ENCODE measurements at regions not wholly inside any gene's neighbourhood (a gene's known extent, or its start where the extent isn't known, plus 50 kb on each side); places are given as distances from the start of the nearest gene placed in this dataset.

- no peaks in the 10 kb centered on the region for H3K27me3 ChIP-seq (replicated peaks; ENCODE audit: insufficient read depth)
- no peak overlapping the region for H3K4me2 ChIP-seq (ENCODE audit: unreplicated experiment)
- H3K27ac ChIP-seq: no peak overlapping the region
- no peaks in the 10 kb centered on the region for H3K4me1 ChIP-seq (ENCODE audit: insufficient read depth)
- no peaks in the 10 kb centered on the region for H3K9me3 ChIP-seq (ENCODE audit: low read depth)
- no peak for TF ChIP-seq EZH2phosphoT487 (IDR thresholded peaks at IDR 0.05; ENCODE audit: insufficient read depth, low read depth)
- no peak for TF ChIP-seq EZH2 (IDR thresholded peaks at IDR 0.05; ENCODE audit: insufficient read depth, poor library complexity, severe bottlenecking)
- H3K36me3 ChIP-seq (ENCODE audit: low read depth): no peaks in the 10 kb centered on the region
- no peaks in the 10 kb centered on the region for H3K9me2 ChIP-seq (ENCODE audit: insufficient read depth)
- no peak overlapping the region for H3K9ac ChIP-seq
- in situ Hi-C loops (cut with MboI): no loop called here
- H2AFZ ChIP-seq: no peak overlapping the region
- no peak for DNase-seq
- H3F3A ChIP-seq (ENCODE audit: insufficient read depth): no peaks in the 10 kb centered on the region
- no peaks in the 10 kb centered on the region for H4K20me1 ChIP-seq (ENCODE audit: insufficient read depth)
- no peak overlapping the region for H3K4me3 ChIP-seq
- H3K79me2 ChIP-seq (ENCODE audit: insufficient read depth): no peaks in the 10 kb centered on the region
Observed at GRCh38 chr11:16630651-16631050, 107.8 kb upstream of the C11orf58 start.

- Histone ChIP-seq H3K36me3 (ENCODE audit: low read depth) (no peaks in the 10 kb centered on the region), H3K4me2 (ENCODE audit: unreplicated experiment) (no peak overlapping the region), H3F3A (ENCODE audit: insufficient read depth) (no peaks in the 10 kb centered on the region), H3K79me2 (ENCODE audit: insufficient read depth) (no peaks in the 10 kb centered on the region), H3K4me3 (no peak overlapping the region), H3K9me3 (ENCODE audit: low read depth) (no peaks in the 10 kb centered on the region), H3K27me3 (replicated peaks; ENCODE audit: insufficient read depth) (peaks cover 53% of the 10 kb centered on the region), H3K27ac (no peak overlapping the region), H3K4me1 (ENCODE audit: insufficient read depth) (no peaks in the 10 kb centered on the region), H2AFZ (no peak overlapping the region), H3K9ac (no peak overlapping the region), H4K20me1 (ENCODE audit: insufficient read depth) (no peaks in the 10 kb centered on the region), H3K9me2 (ENCODE audit: insufficient read depth) (no peaks in the 10 kb centered on the region)
- in situ Hi-C loops (cut with MboI): no loop called here
- TF ChIP-seq EZH2phosphoT487 (IDR thresholded peaks at IDR 0.05; ENCODE audit: insufficient read depth, low read depth): no peak
- TF ChIP-seq EZH2 (IDR thresholded peaks at IDR 0.05; ENCODE audit: insufficient read depth, poor library complexity, severe bottlenecking): no peak
- 1 to 3% methylated on average over 5 of the region's 5 CpGs for WGBS, 2 experiments (ENCODE audit: low coverage in 1 of 2, low lambda C conversion rate in 2 of 2, missing lambda C conversion rate in 2 of 2)
- no peak for DNase-seq
Observed at GRCh38 chr11:16618431-16618830, 120.0 kb upstream of the C11orf58 start.

DNA sequence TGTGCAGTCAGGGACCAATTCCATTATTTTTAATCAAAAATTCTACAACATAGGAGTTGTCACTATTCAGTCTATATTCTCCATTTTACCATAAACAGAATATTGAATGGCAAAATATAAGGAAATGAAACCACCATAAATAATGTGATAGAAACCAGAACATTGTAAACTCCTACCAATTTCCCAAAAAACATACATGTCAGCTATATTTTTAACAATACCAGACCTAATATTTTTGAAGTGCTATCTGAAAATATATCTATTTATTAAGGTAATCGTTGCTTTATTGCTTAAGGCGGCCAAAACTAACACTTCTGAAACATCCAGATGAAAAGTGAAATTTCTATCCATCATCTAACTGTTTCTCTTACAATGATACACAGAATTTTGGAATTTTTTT, 123.0 kb upstream of the C11orf58 start:
- 37% methylated on average over 2 of the region's 2 CpGs for whole genome bisulfite sequencing, 2 experiments (ENCODE audit: low coverage in 1 of 2, low lambda C conversion rate in 2 of 2, missing lambda C conversion rate in 2 of 2)
- Histone ChIP-seq H3K27ac (no peak overlapping the region), H3F3A (ENCODE audit: insufficient read depth) (no peaks in the 10 kb centered on the region), H3K79me2 (ENCODE audit: insufficient read depth) (no peaks in the 10 kb centered on the region), H3K4me3 (no peak overlapping the region), H3K9ac (no peak overlapping the region), H3K36me3 (ENCODE audit: low read depth) (no peaks in the 10 kb centered on the region), H3K4me2 (ENCODE audit: unreplicated experiment) (no peak overlapping the region), H3K9me3 (ENCODE audit: low read depth) (no peaks in the 10 kb centered on the region), H3K27me3 (replicated peaks; ENCODE audit: insufficient read depth) (peaks cover 81% of the 10 kb centered on the region), H4K20me1 (ENCODE audit: insufficient read depth) (no peaks in the 10 kb centered on the region), H2AFZ (no peak overlapping the region), H3K9me2 (ENCODE audit: insufficient read depth) (no peaks in the 10 kb centered on the region), H3K4me1 (ENCODE audit: insufficient read depth) (no peaks in the 10 kb centered on the region)
- in situ Hi-C loops (cut with MboI): no loop called here
- TF ChIP-seq EZH2 (IDR thresholded peaks at IDR 0.05; ENCODE audit: insufficient read depth, poor library complexity, severe bottlenecking) (no peak), EZH2phosphoT487 (IDR thresholded peaks at IDR 0.05; ENCODE audit: insufficient read depth, low read depth) (no peak)
- no peak for DNase-seq

DNA sequence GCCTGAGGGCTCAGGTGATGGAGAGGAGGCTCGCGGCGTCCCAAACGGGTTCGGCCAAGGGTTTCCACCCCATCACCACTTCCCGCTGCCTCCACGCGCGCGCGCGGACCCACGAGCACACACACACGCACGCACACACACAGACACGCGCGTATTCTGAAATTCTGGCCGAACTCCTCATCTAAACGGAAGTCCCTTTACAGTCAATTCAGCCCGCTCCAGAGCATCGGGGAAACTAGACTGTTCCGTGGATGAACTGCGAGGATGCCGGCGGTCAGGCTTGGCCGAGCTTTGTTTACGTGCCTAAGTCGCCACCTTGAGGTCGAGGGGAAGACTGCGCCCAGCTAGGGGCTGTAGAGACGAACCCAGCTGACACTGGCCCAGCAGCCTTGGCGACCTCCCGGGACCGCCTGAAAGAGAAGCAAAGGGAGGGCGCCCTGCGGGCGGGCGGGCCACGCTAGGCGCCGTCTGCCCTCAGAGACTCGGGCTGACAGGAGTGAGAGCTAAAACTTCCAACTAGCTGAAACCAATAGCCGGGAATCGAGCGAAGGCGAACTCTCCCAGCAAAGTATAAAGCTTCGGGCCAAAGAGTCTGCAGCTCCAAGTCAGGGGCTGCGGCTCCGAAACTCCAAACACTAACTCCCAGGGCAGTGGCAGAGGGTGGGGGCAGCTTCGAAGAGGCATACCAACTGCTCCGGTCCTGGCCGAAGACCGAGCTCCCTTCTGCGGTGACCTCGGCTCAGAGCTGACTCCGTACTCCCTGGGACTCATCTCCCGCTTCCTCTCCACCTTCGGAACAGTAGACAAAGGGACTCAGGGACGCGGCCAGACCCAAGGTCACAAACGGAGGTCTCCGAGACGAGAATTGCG, 124.7 kb upstream of the C11orf58 start:
- in situ Hi-C loops (cut with MboI): no loop called here
- Histone ChIP-seq H3K27ac (no peak overlapping the region), H3K9me3 (ENCODE audit: low read depth) (no peaks in the 10 kb centered on the region), H3K79me2 (ENCODE audit: insufficient read depth) (no peaks in the 10 kb centered on the region), H3K9me2 (ENCODE audit: insufficient read depth) (no peaks in the 10 kb centered on the region), H3K4me3 (peak overlapping the region; percentile 67), H3K9ac (no peak overlapping the region), H4K20me1 (ENCODE audit: insufficient read depth) (no peaks in the 10 kb centered on the region), H2AFZ (peak overlapping the region; percentile 89), H3K36me3 (ENCODE audit: low read depth) (no peaks in the 10 kb centered on the region), H3K4me2 (ENCODE audit: unreplicated experiment) (peak overlapping the region; percentile 83), H3K4me1 (ENCODE audit: insufficient read depth) (no peaks in the 10 kb centered on the region), H3F3A (ENCODE audit: insufficient read depth) (no peaks in the 10 kb centered on the region), H3K27me3 (replicated peaks; ENCODE audit: insufficient read depth) (peaks cover 95% of the 10 kb centered on the region)
- TF ChIP-seq EZH2phosphoT487 (IDR thresholded peaks at IDR 0.05; ENCODE audit: insufficient read depth, low read depth) (peak; percentile 45; the same call in 1 of the 2 replicates), EZH2 (IDR thresholded peaks at IDR 0.05; ENCODE audit: insufficient read depth, poor library complexity, severe bottlenecking) (peak; percentile 75)
- DNase-seq: peak; percentile 92
- WGBS, 2 experiments (ENCODE audit: low coverage in 1 of 2, low lambda C conversion rate in 2 of 2, missing lambda C conversion rate in 2 of 2): 2 to 3% methylated on average over 57 to 64 of the region's 65 CpGs
